Uterus (tissue), 3 donors: ENCODE measurements at regions not wholly inside any gene's neighbourhood (a gene's known extent, or its start where the extent isn't known, plus 50 kb on each side); places are given as distances from the start of the nearest gene placed in this dataset.

Experiments used
- DNase-seq, 2 donors: peaks; one replicate each; pipeline ENCODE4 v3.0.0-alpha.2; 2019 to 2020
- H3K27ac ChIP-seq, 2 donors: fragments of 200-600 bp; sonication (generic); 1 replicate in 1 of 2; 2 replicates in 1 of 2; pipeline ENCODE4 v1.5.1; 2016 to 2018
- H3K27me3 ChIP-seq, 2 donors: fragments of 200-600 bp; sonication (generic); one replicate each; pipeline ENCODE4 v1.5.1; 2018 to 2019; ENCODE audit warnings: control low read depth in 1 of 2
- H3K36me3 ChIP-seq, 2 donors: fragments of 200-600 bp; sonication (generic); one replicate each; pipeline ENCODE4 v1.5.1; 2019; ENCODE audit warnings: control low read depth in 1 of 2
- H3K4me1 ChIP-seq, 2 donors: fragments of 200-600 bp; sonication (generic); one replicate each; pipeline ENCODE4 v1.5.1; 2018 to 2019; ENCODE audit warnings: control low read depth in 1 of 2
- H3K4me3 ChIP-seq, 2 donors: fragments of 200-600 bp; sonication (generic); 1 replicate in 1 of 2; 2 replicates in 1 of 2; pipeline ENCODE4 v1.5.1; 2018 to 2019; ENCODE audit warnings: mild to moderate bottlenecking in 1 of 2
- H3K9me3 ChIP-seq, 2 donors: fragments of 200-600 bp; sonication (generic); one replicate each; pipeline ENCODE4 v1.5.1; 2019; ENCODE audit warnings: control low read depth in 1 of 2
- POLR2A ChIP-seq, 2 donors: fragments of 450-650 bp; IDR thresholded peaks; one replicate each; pipeline ENCODE4 v1.6.1; 2016; ENCODE audit warnings: antibody characterized with exemption in 2 of 2, mild to moderate bottlenecking in 1 of 2, moderate library complexity in 1 of 2
- intact Hi-C: fragments of 100-400 bp; cut with DNase I; formaldehyde crosslinking; loops from one replicate; pipeline ENCODE4 v1.15.1; 2023; ENCODE audit warnings: low total_unique reads
- TF ChIP-seq, protein P1 (sequence below), 4 experiments: fragments of 200-600 bp in 2 of 4; fragments of 450-650 bp in 2 of 4; sonication (generic) in 2 of 4; IDR thresholded peaks; one replicate each; pipeline ENCODE4 v1.5.1; 2016 to 2019; ENCODE audit warnings: antibody characterized with exemption in 4 of 4, mild to moderate bottlenecking in 2 of 4, moderate library complexity in 1 of 4
- donor health status: DM: yes; HTN: yes; CAD: no.

DNA sequence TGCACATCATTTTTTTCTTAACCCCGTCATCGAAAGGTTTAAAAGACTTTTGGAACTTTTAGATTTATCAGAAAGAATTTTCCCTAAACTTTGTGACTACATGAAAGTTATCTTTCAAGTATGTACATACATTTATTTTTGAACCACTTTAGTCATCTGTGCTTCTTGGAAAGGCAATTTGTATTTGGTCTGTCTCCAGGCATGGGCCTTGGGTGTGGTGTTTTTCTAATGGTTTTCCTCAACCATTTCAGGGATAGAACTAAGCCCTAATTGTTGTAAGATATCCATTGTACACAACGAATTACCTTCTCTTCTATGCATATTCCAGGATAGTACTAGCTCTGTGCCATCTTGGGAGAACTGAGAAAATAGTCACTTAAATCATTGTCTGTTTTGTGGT, 191.5 kb upstream of the RPL34 start:
- no peak overlapping the region for H3K27ac ChIP-seq
- H3K27me3 ChIP-seq: no peaks in the 10 kb centered on the region
- intact Hi-C loops: no loop called here
- no peaks in the 10 kb centered on the region for H3K4me1 ChIP-seq
- H3K4me3 ChIP-seq: no peak overlapping the region
- no peaks in the 10 kb centered on the region for H3K36me3 ChIP-seq
- TF ChIP-seq, protein P1, sequence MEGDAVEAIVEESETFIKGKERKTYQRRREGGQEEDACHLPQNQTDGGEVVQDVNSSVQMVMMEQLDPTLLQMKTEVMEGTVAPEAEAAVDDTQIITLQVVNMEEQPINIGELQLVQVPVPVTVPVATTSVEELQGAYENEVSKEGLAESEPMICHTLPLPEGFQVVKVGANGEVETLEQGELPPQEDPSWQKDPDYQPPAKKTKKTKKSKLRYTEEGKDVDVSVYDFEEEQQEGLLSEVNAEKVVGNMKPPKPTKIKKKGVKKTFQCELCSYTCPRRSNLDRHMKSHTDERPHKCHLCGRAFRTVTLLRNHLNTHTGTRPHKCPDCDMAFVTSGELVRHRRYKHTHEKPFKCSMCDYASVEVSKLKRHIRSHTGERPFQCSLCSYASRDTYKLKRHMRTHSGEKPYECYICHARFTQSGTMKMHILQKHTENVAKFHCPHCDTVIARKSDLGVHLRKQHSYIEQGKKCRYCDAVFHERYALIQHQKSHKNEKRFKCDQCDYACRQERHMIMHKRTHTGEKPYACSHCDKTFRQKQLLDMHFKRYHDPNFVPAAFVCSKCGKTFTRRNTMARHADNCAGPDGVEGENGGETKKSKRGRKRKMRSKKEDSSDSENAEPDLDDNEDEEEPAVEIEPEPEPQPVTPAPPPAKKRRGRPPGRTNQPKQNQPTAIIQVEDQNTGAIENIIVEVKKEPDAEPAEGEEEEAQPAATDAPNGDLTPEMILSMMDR (IDR thresholded peaks at IDR 0.05): no peak
- no peak for TF ChIP-seq POLR2A (IDR thresholded peaks at IDR 0.05)
- no peak for DNase-seq
- H3K9me3 ChIP-seq: no peaks in the 10 kb centered on the region

DNA sequence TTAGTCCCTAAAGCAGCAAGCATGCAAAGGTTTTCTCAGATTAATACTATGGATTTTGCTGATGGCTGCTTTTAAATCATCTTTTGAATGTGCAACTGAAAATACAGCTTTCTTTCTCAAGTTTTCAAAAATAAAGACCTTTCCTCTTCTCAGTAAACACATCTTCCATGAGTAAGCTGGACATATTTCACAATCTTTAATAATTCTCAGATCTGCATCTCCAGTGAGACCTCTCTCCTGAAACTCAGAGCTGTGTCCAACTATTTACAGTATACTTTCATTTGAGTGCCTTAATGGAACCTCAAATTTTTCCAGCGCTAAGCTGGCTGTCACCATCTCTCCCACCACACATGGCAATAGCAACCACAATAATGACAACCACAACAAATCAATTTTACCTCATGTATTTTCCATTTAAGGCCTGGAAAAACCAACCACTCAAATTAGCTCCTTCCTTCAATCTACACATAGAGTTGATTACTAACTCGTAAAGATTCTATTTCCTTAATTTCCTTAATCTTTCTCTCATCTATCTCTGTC, 192.4 kb upstream of the RPL34 start:
- H3K36me3 ChIP-seq: no peaks in the 10 kb centered on the region

DNA sequence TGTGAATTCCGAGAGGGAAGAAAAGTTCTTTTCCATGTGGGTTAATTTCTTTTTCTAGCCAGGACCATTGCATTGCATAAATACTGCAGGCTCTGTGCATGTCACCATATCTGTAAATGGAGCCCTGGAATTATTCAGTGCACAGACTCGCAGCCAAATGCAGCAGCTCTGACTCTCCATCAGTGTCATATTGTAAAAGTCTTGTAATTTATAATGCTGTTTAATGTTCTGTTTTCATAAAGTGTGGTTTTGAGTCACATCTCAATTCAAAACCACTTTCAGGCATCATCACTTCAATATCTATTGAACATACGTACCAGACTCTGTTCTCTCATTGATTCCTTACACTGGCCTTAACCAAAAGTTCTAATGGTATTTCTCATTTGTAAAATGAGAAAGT, 193.9 kb upstream of the RPL34 start:
- no peak overlapping the region for H3K27ac ChIP-seq

More for the DNA sequence above, 192.4 kb upstream of the RPL34 start:
- DNase-seq: no peak
- H3K4me3 ChIP-seq: no peak overlapping the region
- no peak overlapping the region for H3K27ac ChIP-seq
- H3K4me1 ChIP-seq: no peaks in the 10 kb centered on the region
- intact Hi-C loops: no loop called here
- TF ChIP-seq, protein P1 (IDR thresholded peaks at IDR 0.05): no peak
- no peak for TF ChIP-seq POLR2A (IDR thresholded peaks at IDR 0.05)
- H3K9me3 ChIP-seq: no peaks in the 10 kb centered on the region
- no peaks in the 10 kb centered on the region for H3K27me3 ChIP-seq

DNA sequence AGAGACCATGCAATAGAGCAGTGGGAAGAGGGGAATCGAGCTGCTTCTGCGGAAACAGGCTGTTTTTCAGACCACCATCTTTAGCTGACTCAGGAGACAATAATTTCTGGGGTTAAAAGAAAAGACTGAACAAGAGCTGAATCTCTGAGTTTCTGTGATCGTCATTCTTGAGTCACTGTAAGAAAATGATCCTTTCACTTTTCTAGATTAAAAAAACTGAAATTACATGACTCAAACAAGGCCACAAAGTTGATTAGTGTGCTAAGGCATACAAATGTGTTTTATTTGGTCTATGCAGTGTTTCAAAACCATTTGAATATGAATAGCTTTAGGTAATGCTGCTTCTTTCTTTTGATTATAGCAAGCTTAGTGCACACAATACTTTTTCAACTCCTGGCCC, 194.4 kb upstream of the RPL34 start:
- Histone ChIP-seq H3K27ac (no peak overlapping the region), H3K4me1 (no peaks in the 10 kb centered on the region), H3K27me3 (no peaks in the 10 kb centered on the region), H3K4me3 (no peak overlapping the region), H3K9me3 (no peaks in the 10 kb centered on the region), H3K36me3 (no peaks in the 10 kb centered on the region)
- intact Hi-C loops: no loop called here
- no peak for TF ChIP-seq POLR2A (IDR thresholded peaks at IDR 0.05)
- TF ChIP-seq, protein P1 (IDR thresholded peaks at IDR 0.05): no peak
- DNase-seq: no peak

More for the DNA sequence above, 193.9 kb upstream of the RPL34 start:
- Histone ChIP-seq H3K4me1 (no peaks in the 10 kb centered on the region), H3K4me3 (no peak overlapping the region), H3K27me3 (no peaks in the 10 kb centered on the region), H3K9me3 (no peaks in the 10 kb centered on the region), H3K36me3 (no peaks in the 10 kb centered on the region)
- TF ChIP-seq, protein P1 (IDR thresholded peaks at IDR 0.05): no peak
- TF ChIP-seq POLR2A (IDR thresholded peaks at IDR 0.05): no peak
- intact Hi-C loops: no loop called here
- DNase-seq: no peak

DNA sequence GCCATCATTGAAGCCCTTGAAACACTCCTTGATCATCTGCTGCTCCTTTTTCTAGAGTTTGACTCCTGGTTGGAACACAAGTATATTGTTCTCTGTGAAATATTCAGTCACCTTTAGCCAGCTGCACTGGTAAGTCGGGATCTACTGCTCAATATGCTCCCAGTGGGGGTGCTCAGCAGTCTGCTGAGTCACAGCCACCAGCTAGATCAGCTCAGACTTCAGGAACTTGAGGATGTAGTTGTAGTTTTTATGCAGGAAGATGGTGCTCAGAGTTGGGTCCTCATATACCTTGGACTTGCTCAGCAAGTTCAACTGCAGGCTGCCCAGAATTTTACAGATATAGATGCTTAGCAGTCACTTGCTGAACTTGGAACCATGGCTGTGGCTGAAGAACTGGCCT, 202.5 kb upstream of the RPL34 start:
- DNase-seq: no peak
- Histone ChIP-seq H3K4me3 (no peak overlapping the region), H3K4me1 (no peaks in the 10 kb centered on the region), H3K36me3 (no peaks in the 10 kb centered on the region), H3K9me3 (no peaks in the 10 kb centered on the region), H3K27me3 (no peaks in the 10 kb centered on the region), H3K27ac (no peak overlapping the region)
- no peak for TF ChIP-seq POLR2A (IDR thresholded peaks at IDR 0.05)
- intact Hi-C loops: no loop called here

DNA sequence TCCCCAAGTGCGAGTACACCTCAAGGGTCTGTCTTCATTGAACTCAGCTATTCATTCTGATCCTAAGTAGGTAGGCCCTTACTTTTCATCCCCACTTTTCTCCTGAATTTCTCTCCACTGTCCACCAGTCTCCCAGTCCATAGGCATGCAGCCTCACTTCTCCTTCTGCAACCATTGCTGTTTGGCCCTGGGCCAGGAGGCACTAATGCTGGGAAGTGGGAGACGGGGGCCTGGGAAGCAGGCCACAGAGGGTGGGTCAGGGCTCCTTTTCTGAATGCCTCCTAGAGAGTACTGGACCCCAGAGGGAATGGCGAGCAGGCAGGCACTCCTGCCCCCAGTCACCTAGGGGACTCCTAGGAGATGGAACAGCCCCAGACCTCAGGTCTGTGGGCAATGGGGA, 203.5 kb upstream of the RPL34 start:
- no peak for DNase-seq
- intact Hi-C loops: no loop called here
- H3K4me3 ChIP-seq: no peak overlapping the region
- no peaks in the 10 kb centered on the region for H3K36me3 ChIP-seq
- H3K27me3 ChIP-seq: no peaks in the 10 kb centered on the region
- no peaks in the 10 kb centered on the region for H3K9me3 ChIP-seq
- H3K4me1 ChIP-seq: no peaks in the 10 kb centered on the region
- H3K27ac ChIP-seq: no peak overlapping the region
- TF ChIP-seq POLR2A (IDR thresholded peaks at IDR 0.05): no peak
- TF ChIP-seq, protein P1 (IDR thresholded peaks at IDR 0.05): no peak
